GM12878 (cell line): ENCODE measurements at regions not wholly inside any gene's neighbourhood (a gene's known extent, or its start where the extent isn't known, plus 50 kb on each side); places are given as distances from the start of the nearest gene placed in this dataset.

Source experiments
- BHLHE40 ChIP-seq, 2 experiments: fragments of 450-650 bp in 1 of 2; IDR thresholded peaks; 2 replicates each; pipeline ENCODE4 v1.6.1; 2011 to 2017; ENCODE audit warnings: low read depth in 2 of 2, borderline replicate concordance in 1 of 2, improper control_type of control experiment in 1 of 2, low read length in 1 of 2, mild to moderate bottlenecking in 1 of 2
- CBX3 ChIP-seq: fragments of 200-600 bp; sonication (generic); IDR thresholded peaks from 2 replicates; pipeline ENCODE4 v1.6.1; 2016; ENCODE audit warnings: low read depth, borderline replicate concordance
- CREB1 ChIP-seq: IDR thresholded peaks from 2 replicates; pipeline ENCODE4 v1.6.1; 2012; ENCODE audit warnings: low read depth, mild to moderate bottlenecking, inconsistent platforms
- EZH2 ChIP-seq: IDR thresholded peaks from 2 replicates; pipeline ENCODE4 v1.6.1; 2012; ENCODE audit warnings: low read depth, mild to moderate bottlenecking, control low read depth, inconsistent platforms, low read length, borderline replicate concordance; ENCODE audit not compliant: control insufficient read depth
- FOXM1 ChIP-seq: IDR thresholded peaks from 2 replicates; pipeline ENCODE4 v1.6.1; 2012; ENCODE audit warnings: low read depth, mild to moderate bottlenecking, inconsistent platforms, low read length, moderate library complexity
- MXI1 ChIP-seq: fragments of 150-350 bp; IDR thresholded peaks from 2 replicates; pipeline ENCODE4 v1.6.1; 2011; ENCODE audit warnings: low read depth, mild to moderate bottlenecking, inconsistent platforms, low read length, improper control_type of control experiment
- NRF1 ChIP-seq: conservative IDR thresholded peaks from 2 replicates; pipeline ENCODE4 v1.6.1; 2011; ENCODE audit warnings: mild to moderate bottlenecking, low read depth, low read length, improper control_type of control experiment
- POLR2A ChIP-seq: IDR thresholded peaks from 2 replicates; pipeline ENCODE4 v1.6.1; 2011; ENCODE audit warnings: low read depth, mild to moderate bottlenecking, low read length
- SP1 ChIP-seq: IDR thresholded peaks from one replicate; pipeline ENCODE4 v1.6.1; 2011; ENCODE audit warnings: low read depth, low read length
- ZNF274 ChIP-seq: IDR thresholded peaks from one replicate; pipeline ENCODE4 v1.8.0; 2011; ENCODE audit not compliant: insufficient read length, insufficient read depth
- ZSCAN29 ChIP-seq: fragments of 450-650 bp; IDR thresholded peaks from 2 replicates; pipeline ENCODE4 v1.6.1; 2017; ENCODE audit warnings: mild to moderate bottlenecking, moderate library complexity
- TF ChIP-seq, protein P1 (sequence below), 3 experiments: IDR thresholded peaks in 2 of 3; conservative IDR thresholded peaks in 1 of 3; 2 replicates each; pipeline ENCODE4 v1.5.1; 2011; ENCODE audit warnings: low read depth in 3 of 3, low read length in 3 of 3, mild to moderate bottlenecking in 3 of 3, control low read depth in 2 of 3, moderate library complexity in 2 of 3, inconsistent platforms in 1 of 3, mixed read lengths in 1 of 3; ENCODE audit not compliant: control insufficient read depth in 2 of 3, insufficient read depth in 1 of 3; ENCODE audit errors: extremely low read depth in 1 of 3
- TF ChIP-seq, protein P2 (sequence below): fragments of 450-650 bp; IDR thresholded peaks from 2 replicates; pipeline ENCODE4 v1.6.1; 2018; ENCODE audit warnings: borderline replicate concordance, mild to moderate bottlenecking; ENCODE audit not compliant: partially characterized antibody
- TF ChIP-seq, protein P3 (sequence below): IDR thresholded peaks from 2 replicates; pipeline ENCODE4 v1.6.1; 2011; ENCODE audit warnings: low read depth, mild to moderate bottlenecking, low read length, moderate library complexity, borderline replicate concordance; ENCODE audit errors: extremely low read depth

DNA sequence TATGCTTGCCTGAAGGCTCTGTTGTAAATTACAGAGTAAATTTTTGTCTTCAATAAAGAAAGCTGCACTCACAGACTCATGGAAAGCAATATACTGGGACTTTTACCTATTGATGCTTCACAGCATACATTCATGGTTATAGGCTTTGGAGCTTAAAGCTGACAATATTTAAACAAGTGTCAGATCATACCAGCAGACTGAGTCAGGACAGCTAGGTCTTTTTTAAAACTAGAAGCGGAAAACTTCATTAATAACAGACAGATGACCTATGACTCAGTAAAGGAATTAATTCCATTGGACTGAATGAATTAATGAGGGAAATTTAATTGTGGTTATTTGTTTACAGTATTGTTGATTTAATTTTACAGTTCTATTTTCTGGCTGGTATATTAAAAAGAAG lies 165.8 kb upstream of the DGKB start:
- TF ChIP-seq POLR2A (no peak), CREB1 (no peak), ZNF274 (no peak), NRF1 (no peak), ZSCAN29 (no peak), EZH2 (no peak), FOXM1 (no peak), CBX3 (no peak), BHLHE40 (IDR thresholded peaks at IDR 0.05; ENCODE audit: borderline replicate concordance in 1 of 2, low read depth in 2 of 2, low read length in 1 of 2) (no peak), SP1 (no peak), MXI1 (no peak)
- TF ChIP-seq, protein P1, sequence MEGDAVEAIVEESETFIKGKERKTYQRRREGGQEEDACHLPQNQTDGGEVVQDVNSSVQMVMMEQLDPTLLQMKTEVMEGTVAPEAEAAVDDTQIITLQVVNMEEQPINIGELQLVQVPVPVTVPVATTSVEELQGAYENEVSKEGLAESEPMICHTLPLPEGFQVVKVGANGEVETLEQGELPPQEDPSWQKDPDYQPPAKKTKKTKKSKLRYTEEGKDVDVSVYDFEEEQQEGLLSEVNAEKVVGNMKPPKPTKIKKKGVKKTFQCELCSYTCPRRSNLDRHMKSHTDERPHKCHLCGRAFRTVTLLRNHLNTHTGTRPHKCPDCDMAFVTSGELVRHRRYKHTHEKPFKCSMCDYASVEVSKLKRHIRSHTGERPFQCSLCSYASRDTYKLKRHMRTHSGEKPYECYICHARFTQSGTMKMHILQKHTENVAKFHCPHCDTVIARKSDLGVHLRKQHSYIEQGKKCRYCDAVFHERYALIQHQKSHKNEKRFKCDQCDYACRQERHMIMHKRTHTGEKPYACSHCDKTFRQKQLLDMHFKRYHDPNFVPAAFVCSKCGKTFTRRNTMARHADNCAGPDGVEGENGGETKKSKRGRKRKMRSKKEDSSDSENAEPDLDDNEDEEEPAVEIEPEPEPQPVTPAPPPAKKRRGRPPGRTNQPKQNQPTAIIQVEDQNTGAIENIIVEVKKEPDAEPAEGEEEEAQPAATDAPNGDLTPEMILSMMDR (IDR thresholded peaks at IDR 0.05 in 2 of 3, conservative IDR thresholded peaks at IDR 0.05 in 1 of 3; ENCODE audit: control insufficient read depth in 2 of 3, extremely low read depth in 1 of 3, insufficient read depth in 1 of 3, low read depth in 3 of 3, low read length in 3 of 3) = no peak
- TF ChIP-seq, protein P2, sequence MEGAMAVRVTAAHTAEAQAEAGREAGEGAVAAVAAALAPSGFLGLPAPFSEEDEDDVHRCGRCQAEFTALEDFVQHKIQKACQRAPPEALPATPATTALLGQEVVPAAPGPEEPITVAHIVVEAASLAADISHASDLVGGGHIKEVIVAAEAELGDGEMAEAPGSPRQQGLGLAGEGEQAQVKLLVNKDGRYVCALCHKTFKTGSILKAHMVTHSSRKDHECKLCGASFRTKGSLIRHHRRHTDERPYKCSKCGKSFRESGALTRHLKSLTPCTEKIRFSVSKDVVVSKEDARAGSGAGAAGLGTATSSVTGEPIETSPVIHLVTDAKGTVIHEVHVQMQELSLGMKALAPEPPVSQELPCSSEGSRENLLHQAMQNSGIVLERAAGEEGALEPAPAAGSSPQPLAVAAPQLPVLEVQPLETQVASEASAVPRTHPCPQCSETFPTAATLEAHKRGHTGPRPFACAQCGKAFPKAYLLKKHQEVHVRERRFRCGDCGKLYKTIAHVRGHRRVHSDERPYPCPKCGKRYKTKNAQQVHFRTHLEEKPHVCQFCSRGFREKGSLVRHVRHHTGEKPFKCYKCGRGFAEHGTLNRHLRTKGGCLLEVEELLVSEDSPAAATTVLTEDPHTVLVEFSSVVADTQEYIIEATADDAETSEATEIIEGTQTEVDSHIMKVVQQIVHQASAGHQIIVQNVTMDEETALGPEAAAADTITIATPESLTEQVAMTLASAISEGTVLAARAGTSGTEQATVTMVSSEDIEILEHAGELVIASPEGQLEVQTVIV = no peak
- TF ChIP-seq, protein P3, sequence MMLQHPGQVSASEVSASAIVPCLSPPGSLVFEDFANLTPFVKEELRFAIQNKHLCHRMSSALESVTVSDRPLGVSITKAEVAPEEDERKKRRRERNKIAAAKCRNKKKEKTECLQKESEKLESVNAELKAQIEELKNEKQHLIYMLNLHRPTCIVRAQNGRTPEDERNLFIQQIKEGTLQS = no peak
